Stimulated activated CD4-positive, alpha-beta T cell treated with anti-CD3 and anti-CD28 coated beads, TNF-alpha, amount 100 ng/mL, for 24 hours (primary cell): ENCODE measurements at regions not wholly inside any gene's neighbourhood (a gene's known extent, or its start where the extent isn't known, plus 50 kb on each side); places are given as distances from the start of the nearest gene placed in this dataset.
"Not testable (repeated sequence)": the region's sequence is repeated elsewhere in the genome, so short reads cannot be mapped to it uniquely, and the experiment has no call there.

Experiments
- DNase-seq, 3 experiments: peaks; one replicate each; pipeline ENCODE4 v3.0.0-alpha.2; 2020; ENCODE audit warnings: low read depth in 3 of 3

GRCh38 chr6:139475646-139476045, 101.2 kb upstream of the CITED2 start:
- DNase-seq, result no peak

- no peak for DNase-seq
These were observed 100.8 kb upstream of the CITED2 start for GRCh38 chr6:139475241-139475640.

- DNase-seq, result no peak
These were observed 100.0 kb upstream of the CITED2 start for GRCh38 chr6:139474145-139475108.

- no peak for DNase-seq
These were observed 99.3 kb upstream of the CITED2 start for GRCh38 chr6:139473731-139474130.

GRCh38 chr6:139473231-139473701, 98.8 kb upstream of the CITED2 start:
- DNase-seq, result no peak

- no peak for DNase-seq
These were observed 98.0 kb upstream of the CITED2 start for GRCh38 chr6:139472351-139473015.

- DNase-seq, result no peak
These were observed 96.5 kb upstream of the CITED2 start for GRCh38 chr6:139470997-139471396.

GRCh38 chr6:139468178-139468819, 93.9 kb upstream of the CITED2 start:
- no peak for DNase-seq

GRCh38 chr6:139457476-139457875, 83.0 kb upstream of the CITED2 start:
- no peak for DNase-seq

GRCh38 chr6:139452148-139452876, 77.9 kb upstream of the CITED2 start:
- no peak for DNase-seq

- DNase-seq, result no peak
These were observed 75.2 kb upstream of the CITED2 start for GRCh38 chr6:139449611-139450000.

- DNase-seq, result no peak
These were observed 74.7 kb upstream of the CITED2 start for GRCh38 chr6:139448998-139449610.

GRCh38 chr6:139448051-139448649, 73.7 kb upstream of the CITED2 start:
- DNase-seq, result no peak

- no peak for DNase-seq
These were observed 73.2 kb upstream of the CITED2 start for GRCh38 chr6:139447656-139447975.

GRCh38 chr6:139446768-139447655, 72.6 kb upstream of the CITED2 start:
- no peak for DNase-seq

- DNase-seq, result no peak
These were observed 71.8 kb upstream of the CITED2 start for GRCh38 chr6:139446138-139446715.

- not testable (repeated sequence) for DNase-seq
These were observed 69.9 kb upstream of the CITED2 start for GRCh38 chr6:139444273-139444787.

GRCh38 chr6:139443231-139444112, 69.0 kb upstream of the CITED2 start:
- no peak for DNase-seq
